Activated naive CD4-positive, alpha-beta T cell treated with anti-CD3 and anti-CD28 coated beads, Interleukin-2, amount 10 ng/mL, durations not matched to agents 7 days and 5 days (primary cell): ENCODE measurements at regions not wholly inside any gene's neighbourhood (a gene's known extent, or its start where the extent isn't known, plus 50 kb on each side); places are given as distances from the start of the nearest gene placed in this dataset.
"Not testable (repeated sequence)": the region's sequence is repeated elsewhere in the genome, so short reads cannot be mapped to it uniquely, and the experiment has no call there.

Source experiments
- CTCF ChIA-PET: fragments of 350-600 bp; sonication (Branson Sonifier 250); formaldehyde crosslinking; loops from one replicate; lab custom pipeline; 2021; ENCODE audit warnings: antibody characterized with exemption; lab: Charles Lee
- DNase-seq: peaks from one replicate; pipeline ENCODE4 v3.0.0-alpha.2; 2020
- H3K27ac Mint-ChIP-seq: one replicate; pipeline ENCODE4 v1.8.0; 2021; ENCODE audit warnings: mild to moderate bottlenecking, moderate library complexity, mixed read lengths
- H3K27me3 Mint-ChIP-seq: one replicate; pipeline ENCODE4 v1.8.0; 2021; ENCODE audit warnings: mild to moderate bottlenecking, mixed read lengths
- H3K36me3 Mint-ChIP-seq: one replicate; pipeline ENCODE4 v1.8.0; 2021; ENCODE audit warnings: mixed read lengths
- H3K4me1 Mint-ChIP-seq: one replicate; pipeline ENCODE4 v1.8.0; 2021; ENCODE audit warnings: mixed read lengths
- H3K4me3 Mint-ChIP-seq: one replicate; pipeline ENCODE4 v1.8.0; 2021; ENCODE audit warnings: mild to moderate bottlenecking, moderate library complexity, mixed read lengths
- H3K9me3 Mint-ChIP-seq: one replicate; pipeline ENCODE4 v1.8.0; 2021; ENCODE audit warnings: mixed read lengths

DNA sequence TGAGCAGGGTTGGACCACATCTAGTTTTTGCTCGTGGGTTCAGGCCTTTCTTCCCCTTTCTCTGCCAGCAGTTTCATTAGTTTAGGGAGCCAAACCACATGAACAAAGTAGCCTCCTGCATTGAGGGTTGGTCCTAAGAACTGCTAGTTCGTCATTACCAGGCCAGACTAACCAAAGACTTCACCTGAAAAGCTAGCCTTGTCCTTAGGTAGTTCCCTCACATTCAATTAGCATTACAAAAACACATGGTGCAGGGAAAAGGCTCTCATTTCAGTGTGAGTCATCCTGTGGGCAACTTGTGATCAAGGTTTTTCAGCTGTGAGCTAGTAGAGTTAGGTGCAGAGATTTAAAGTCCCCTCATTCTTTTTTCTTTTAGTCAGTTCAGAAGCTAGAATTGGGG lies 279.3 kb upstream of the CTNNB1 start:
- Mint-ChIP-seq H3K27ac (no peak overlapping the region), H3K36me3 (no peaks in the 10 kb centered on the region), H3K4me1 (no peaks in the 10 kb centered on the region), H3K4me3 (no peak overlapping the region), H3K27me3 (no peaks in the 10 kb centered on the region), H3K9me3 (no peaks in the 10 kb centered on the region)
- no peak for DNase-seq
- CTCF ChIA-PET, result no interaction called here

- Mint-ChIP-seq H3K4me3 (no peak overlapping the region), H3K27ac (no peak overlapping the region), H3K4me1 (no peaks in the 10 kb centered on the region), H3K27me3 (no peaks in the 10 kb centered on the region), H3K9me3 (no peaks in the 10 kb centered on the region), H3K36me3 (no peaks in the 10 kb centered on the region)
- CTCF ChIA-PET, result no interaction called here
- DNase-seq, result no peak
Observed at GRCh38 chr3:40921251-40921650, 278.1 kb upstream of the CTNNB1 start.

- no peak for DNase-seq
- CTCF ChIA-PET, result no interaction called here
- Mint-ChIP-seq H3K27ac (no peak overlapping the region), H3K27me3 (peaks cover 6% of the 10 kb centered on the region), H3K4me3 (no peak overlapping the region), H3K4me1 (no peaks in the 10 kb centered on the region), H3K9me3 (no peaks in the 10 kb centered on the region), H3K36me3 (no peaks in the 10 kb centered on the region)
Observed at GRCh38 chr3:40923143-40923542, 276.2 kb upstream of the CTNNB1 start.

DNA sequence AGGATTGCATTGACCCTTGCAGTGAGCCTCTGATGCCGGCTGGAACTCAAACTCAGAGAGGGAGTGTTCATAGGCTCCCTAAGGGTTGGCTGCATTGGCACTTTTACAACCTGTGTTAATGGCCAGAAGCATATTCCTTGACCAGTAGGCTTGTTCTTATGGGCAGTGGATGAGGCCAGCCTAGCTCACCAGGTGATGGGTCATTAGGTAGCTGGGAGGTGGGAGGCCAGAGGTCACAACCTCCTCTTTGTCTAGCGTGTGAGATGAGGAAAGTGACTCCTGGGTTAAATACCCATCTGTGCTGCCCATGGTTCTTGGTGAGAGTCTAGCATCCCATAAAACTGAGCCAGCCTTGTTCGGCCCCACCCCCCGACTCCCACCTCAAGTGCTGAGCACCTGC lies 275.7 kb upstream of the CTNNB1 start:
- H3K4me1 Mint-ChIP-seq, result no peaks in the 10 kb centered on the region
- no peaks in the 10 kb centered on the region for H3K36me3 Mint-ChIP-seq
- H3K4me3 Mint-ChIP-seq, result no peak overlapping the region
- no peaks in the 10 kb centered on the region for H3K9me3 Mint-ChIP-seq
- CTCF ChIA-PET, result no interaction called here
- peaks cover 6% of the 10 kb centered on the region for H3K27me3 Mint-ChIP-seq
- no peak for DNase-seq
- no peak overlapping the region for H3K27ac Mint-ChIP-seq

GRCh38 chr3:40924559-40925141 lies 274.7 kb upstream of the CTNNB1 start:
- DNase-seq, result no peak
- no peak overlapping the region for H3K27ac Mint-ChIP-seq
- CTCF ChIA-PET, result no interaction called here
- no peaks in the 10 kb centered on the region for H3K36me3 Mint-ChIP-seq
- H3K4me3 Mint-ChIP-seq, result no peak overlapping the region
- no peaks in the 10 kb centered on the region for H3K4me1 Mint-ChIP-seq
- peaks cover 6% of the 10 kb centered on the region for H3K27me3 Mint-ChIP-seq
- H3K9me3 Mint-ChIP-seq, result no peaks in the 10 kb centered on the region

GRCh38 chr3:40925231-40925630 lies 274.1 kb upstream of the CTNNB1 start:
- H3K9me3 Mint-ChIP-seq, result no peaks in the 10 kb centered on the region
- no peaks in the 10 kb centered on the region for H3K36me3 Mint-ChIP-seq
- H3K4me1 Mint-ChIP-seq, result no peaks in the 10 kb centered on the region
- CTCF ChIA-PET, result no interaction called here
- peaks cover 6% of the 10 kb centered on the region for H3K27me3 Mint-ChIP-seq
- no peak overlapping the region for H3K27ac Mint-ChIP-seq
- H3K4me3 Mint-ChIP-seq, result no peak overlapping the region
- DNase-seq, result no peak

- DNase-seq, result no peak
- CTCF ChIA-PET, result no interaction called here
- peaks cover 14% of the 10 kb centered on the region for H3K27me3 Mint-ChIP-seq
- H3K36me3 Mint-ChIP-seq, result no peaks in the 10 kb centered on the region
- H3K4me3 Mint-ChIP-seq, result no peak overlapping the region
- H3K9me3 Mint-ChIP-seq, result no peaks in the 10 kb centered on the region
- H3K4me1 Mint-ChIP-seq, result no peaks in the 10 kb centered on the region
- H3K27ac Mint-ChIP-seq, result no peak overlapping the region
Observed at GRCh38 chr3:40930131-40930538, 269.2 kb upstream of the CTNNB1 start.

GRCh38 chr3:40930756-40931155 lies 268.5 kb upstream of the CTNNB1 start:
- no peak for DNase-seq
- Mint-ChIP-seq H3K9me3 (no peaks in the 10 kb centered on the region), H3K4me3 (no peak overlapping the region), H3K36me3 (no peaks in the 10 kb centered on the region), H3K27ac (no peak overlapping the region), H3K27me3 (peaks cover 14% of the 10 kb centered on the region), H3K4me1 (no peaks in the 10 kb centered on the region)
- CTCF ChIA-PET, result no interaction called here

GRCh38 chr3:40938591-40938990 lies 260.7 kb upstream of the CTNNB1 start:
- CTCF ChIA-PET, result no interaction called here
- no peak for DNase-seq
- Mint-ChIP-seq H3K9me3 (no peaks in the 10 kb centered on the region), H3K27me3 (no peaks in the 10 kb centered on the region), H3K36me3 (no peaks in the 10 kb centered on the region), H3K27ac (no peak overlapping the region), H3K4me1 (no peaks in the 10 kb centered on the region), H3K4me3 (no peak overlapping the region)

- Mint-ChIP-seq H3K4me3 (no peak overlapping the region), H3K27ac (no peak overlapping the region), H3K27me3 (no peaks in the 10 kb centered on the region), H3K36me3 (no peaks in the 10 kb centered on the region), H3K4me1 (no peaks in the 10 kb centered on the region), H3K9me3 (no peaks in the 10 kb centered on the region)
- no peak for DNase-seq
- CTCF ChIA-PET, result no interaction called here
Observed at GRCh38 chr3:40939030-40939740, 260.1 kb upstream of the CTNNB1 start.

- H3K4me3 Mint-ChIP-seq, result no peak overlapping the region
- CTCF ChIA-PET, result no interaction called here
- no peaks in the 10 kb centered on the region for H3K27me3 Mint-ChIP-seq
- H3K36me3 Mint-ChIP-seq, result no peaks in the 10 kb centered on the region
- no peak overlapping the region for H3K27ac Mint-ChIP-seq
- no peak for DNase-seq
- H3K9me3 Mint-ChIP-seq, result no peaks in the 10 kb centered on the region
- H3K4me1 Mint-ChIP-seq, result no peaks in the 10 kb centered on the region
Observed at GRCh38 chr3:40939741-40940130, 259.6 kb upstream of the CTNNB1 start.

GRCh38 chr3:40940651-40941050 lies 258.7 kb upstream of the CTNNB1 start:
- no peaks in the 10 kb centered on the region for H3K36me3 Mint-ChIP-seq
- H3K4me3 Mint-ChIP-seq, result no peak overlapping the region
- H3K27ac Mint-ChIP-seq, result no peak overlapping the region
- no peak for DNase-seq
- no peaks in the 10 kb centered on the region for H3K4me1 Mint-ChIP-seq
- CTCF ChIA-PET, result no interaction called here
- no peaks in the 10 kb centered on the region for H3K27me3 Mint-ChIP-seq
- H3K9me3 Mint-ChIP-seq, result no peaks in the 10 kb centered on the region

DNA sequence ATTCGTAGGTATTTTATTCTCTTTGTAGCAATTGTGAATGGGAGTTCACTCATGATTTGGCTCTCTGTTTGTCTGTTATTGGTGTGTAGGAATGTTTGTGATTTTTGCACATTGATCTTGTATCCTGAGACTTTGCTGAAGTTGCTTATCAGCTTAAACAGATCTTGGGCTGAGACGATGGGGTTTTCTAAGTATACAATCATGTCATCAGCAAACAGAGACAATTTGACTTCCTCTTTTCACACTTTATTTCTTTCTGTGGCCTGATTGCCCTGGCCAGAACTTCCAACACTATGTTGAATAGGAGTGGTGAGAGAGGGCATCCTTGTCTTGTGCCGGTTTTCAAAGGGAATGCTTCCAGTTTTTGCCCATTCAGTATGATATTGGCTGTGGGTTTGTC lies 252.3 kb upstream of the CTNNB1 start:
- CTCF ChIA-PET, H3K4me1 Mint-ChIP-seq, H3K9me3 Mint-ChIP-seq, H3K27me3 Mint-ChIP-seq, H3K4me3 Mint-ChIP-seq, H3K27ac Mint-ChIP-seq, DNase-seq, H3K36me3 Mint-ChIP-seq: not testable (repeated sequence)

DNA sequence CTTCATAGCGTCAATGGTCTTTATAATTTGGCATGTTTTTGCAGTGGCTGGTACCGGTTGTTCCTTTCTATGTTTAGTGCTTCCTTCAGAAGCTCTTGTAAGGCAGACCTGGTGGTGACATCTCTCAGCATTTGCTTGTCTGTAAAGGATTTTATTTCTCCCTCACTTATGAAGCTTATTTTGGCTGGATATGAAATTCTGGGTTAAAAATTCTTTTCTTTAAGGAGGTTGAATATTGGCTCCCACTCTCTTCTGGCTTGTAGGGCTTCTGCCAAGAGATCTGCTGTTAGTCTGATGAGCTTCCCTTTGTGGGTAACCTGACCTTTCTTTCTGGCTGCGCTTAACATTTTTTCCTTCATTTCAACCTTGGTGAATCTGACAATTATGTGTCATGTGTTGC lies 250.0 kb upstream of the CTNNB1 start:
- H3K27me3 Mint-ChIP-seq, CTCF ChIA-PET, DNase-seq, H3K27ac Mint-ChIP-seq, H3K4me3 Mint-ChIP-seq, H3K36me3 Mint-ChIP-seq, H3K4me1 Mint-ChIP-seq: not testable (repeated sequence)
- H3K9me3 Mint-ChIP-seq, result peaks cover 12% of the 10 kb centered on the region

DNA sequence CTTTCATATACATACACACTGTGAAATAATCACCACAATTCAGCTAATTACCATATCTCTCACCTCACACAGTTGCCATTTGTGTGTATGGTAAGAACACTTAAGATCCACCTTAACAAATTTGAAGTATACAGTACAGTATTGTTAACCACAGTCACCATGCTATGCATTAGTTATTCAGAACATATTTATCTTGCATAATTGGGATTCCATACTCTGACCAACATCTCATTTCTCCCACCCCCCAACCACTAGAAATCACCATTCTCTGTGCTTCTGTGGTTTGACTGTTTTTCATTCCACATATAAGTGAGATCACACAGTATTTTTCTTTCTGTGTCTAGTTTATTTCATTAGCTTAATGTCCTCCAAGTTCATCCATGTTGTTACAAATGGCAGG lies 247.7 kb upstream of the CTNNB1 start:
- Mint-ChIP-seq H3K4me3 (no peak overlapping the region), H3K36me3 (no peaks in the 10 kb centered on the region), H3K27me3 (peaks cover 4% of the 10 kb centered on the region), H3K27ac (no peak overlapping the region), H3K9me3 (peaks cover 12% of the 10 kb centered on the region), H3K4me1 (no peaks in the 10 kb centered on the region)
- no peak for DNase-seq
- CTCF ChIA-PET, result no interaction called here
